HuH-7 (cell line): ENCODE measurements at regions not wholly inside any gene's neighbourhood (a gene's known extent, or its start where the extent isn't known, plus 50 kb on each side); places are given as distances from the start of the nearest gene placed in this dataset.

Experiments
- DNase-seq: peaks from one replicate; pipeline ENCODE4 v3.0.0; 2011; ENCODE audit warnings: low spot score

DNA sequence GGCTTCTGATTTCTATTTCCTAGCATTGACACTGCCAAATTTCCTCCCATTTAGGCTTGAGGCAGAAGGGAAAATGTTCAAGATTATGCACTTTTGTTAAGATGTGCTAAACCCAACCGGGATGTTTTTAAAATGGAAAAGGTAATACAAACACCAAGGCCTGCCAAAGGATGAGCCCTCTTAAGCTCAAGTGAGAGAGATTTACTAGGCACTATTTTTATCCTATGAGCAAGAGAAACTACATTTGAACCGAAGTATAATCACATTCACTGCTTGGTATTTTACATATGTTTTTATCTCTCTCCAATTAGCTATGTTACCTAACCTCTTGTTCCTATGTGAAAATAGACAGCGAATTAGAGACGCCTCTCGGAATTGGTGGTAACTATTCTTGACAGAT is 295.8 kb downstream of the GABRB3 start:
- DNase-seq: no peak

DNA sequence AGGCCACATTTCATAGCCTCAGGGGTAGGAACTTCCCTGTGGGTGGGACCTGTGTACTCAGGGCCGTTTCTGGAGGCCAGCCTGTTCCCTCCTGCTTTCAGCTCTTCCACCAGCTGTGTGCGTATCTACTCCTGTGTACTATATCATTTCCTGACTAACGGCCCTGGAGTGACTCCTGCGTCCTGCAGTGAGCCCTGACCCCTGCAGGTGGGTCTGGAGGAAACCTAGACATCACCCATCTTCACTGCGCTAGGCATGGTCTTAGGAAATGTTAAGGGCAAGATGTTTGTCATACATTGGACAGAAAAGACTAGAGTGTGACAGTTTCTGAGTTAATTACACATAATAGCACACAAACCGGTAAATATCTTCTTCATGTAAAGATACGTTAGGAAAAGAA is 297.3 kb downstream of the GABRB3 start:
- DNase-seq: no peak

DNA sequence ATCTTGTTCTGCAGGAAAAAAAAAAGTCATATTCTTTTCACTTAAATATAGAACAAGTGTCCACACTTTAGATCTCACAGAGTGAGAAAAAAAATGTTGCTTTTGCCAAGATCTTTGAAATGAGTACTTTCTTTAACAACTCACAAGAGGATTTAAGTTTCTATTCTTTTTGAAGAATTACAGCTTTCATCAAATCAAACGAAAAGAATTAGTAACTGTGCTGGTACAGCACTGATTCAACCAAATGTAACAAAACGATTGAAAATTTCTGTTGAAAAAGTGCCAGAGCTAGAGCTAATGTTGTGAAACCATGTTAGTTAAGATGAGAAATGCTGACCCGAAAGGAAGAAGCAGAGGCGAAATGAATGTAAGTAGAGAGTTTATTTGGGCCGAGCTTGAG is 300.2 kb downstream of the GABRB3 start:
- no peak for DNase-seq

DNA sequence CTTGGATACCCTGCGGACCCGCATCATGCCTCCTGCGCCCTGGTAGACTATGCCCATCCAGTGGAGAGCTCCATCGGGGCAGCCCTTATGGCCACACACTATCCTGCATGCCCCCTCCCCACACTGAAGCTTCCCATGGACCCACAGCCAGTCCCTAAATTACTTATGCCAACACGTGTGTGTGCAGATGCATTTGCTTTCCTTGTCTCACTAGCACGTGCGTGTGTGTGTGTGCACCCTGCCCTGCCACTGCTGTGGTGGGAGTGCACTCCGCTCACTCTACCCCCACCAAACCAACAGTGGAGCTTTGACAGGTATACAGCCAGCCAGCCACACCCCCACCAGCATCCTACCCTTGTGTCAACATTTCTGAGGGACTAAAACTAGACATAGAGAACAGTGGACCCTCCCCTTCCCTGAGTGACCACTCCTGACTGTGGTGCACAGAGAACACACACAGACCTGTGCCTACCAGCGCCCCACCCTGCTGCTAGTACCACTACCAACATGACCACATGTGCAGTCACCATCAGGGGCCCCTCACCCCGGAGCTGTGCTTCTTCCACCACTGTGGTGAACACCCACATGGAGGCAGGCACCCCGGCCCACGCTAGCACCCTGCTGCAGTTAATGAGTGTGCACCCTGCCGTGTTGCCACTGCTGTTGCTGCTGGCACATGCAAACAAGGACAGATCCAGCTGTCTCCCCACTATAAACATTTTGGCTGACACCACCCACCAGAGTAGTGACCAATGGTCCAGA is 310.8 kb downstream of the GABRB3 start:
- no peak for DNase-seq

DNA sequence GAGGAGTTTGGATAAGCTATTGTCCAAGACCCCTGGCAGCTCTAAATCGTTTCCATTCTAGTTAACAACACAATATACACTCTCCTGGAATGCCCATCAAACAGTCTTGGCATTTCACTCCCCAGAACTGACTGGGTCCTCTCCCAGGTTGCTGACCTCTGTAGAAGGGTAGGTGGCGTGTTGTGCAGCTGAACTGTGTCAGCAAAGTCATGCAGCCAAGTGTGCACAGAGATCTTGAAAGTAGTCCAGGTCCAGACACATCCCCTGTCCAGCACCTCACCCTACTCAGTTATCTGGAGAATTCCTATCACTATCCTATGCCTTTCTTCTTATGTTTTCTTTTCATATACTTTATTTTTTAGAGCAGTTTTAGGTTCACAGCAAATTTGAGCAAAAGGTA is 312.7 kb downstream of the GABRB3 start:
- DNase-seq: no peak

DNA sequence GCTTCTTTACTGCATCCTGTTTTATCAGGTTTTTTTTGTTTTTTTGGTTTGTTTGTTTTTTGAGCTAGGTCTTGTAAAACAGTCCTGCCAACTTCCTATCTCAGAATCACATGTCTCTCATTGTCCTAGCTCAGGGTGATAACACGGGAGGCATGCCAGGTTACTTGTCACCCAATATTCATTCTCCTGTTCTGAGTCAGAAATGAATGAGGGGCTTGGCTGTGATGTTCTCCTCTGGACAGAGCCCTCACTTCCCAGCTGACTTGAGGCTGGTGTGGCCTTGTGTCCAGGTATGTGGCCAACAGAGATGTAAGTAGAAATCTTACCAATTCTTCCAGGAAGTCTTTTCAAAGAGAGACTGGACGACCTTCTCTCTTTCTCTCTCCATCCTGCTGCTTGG is 317.0 kb downstream of the GABRB3 start:
- no peak for DNase-seq

DNA sequence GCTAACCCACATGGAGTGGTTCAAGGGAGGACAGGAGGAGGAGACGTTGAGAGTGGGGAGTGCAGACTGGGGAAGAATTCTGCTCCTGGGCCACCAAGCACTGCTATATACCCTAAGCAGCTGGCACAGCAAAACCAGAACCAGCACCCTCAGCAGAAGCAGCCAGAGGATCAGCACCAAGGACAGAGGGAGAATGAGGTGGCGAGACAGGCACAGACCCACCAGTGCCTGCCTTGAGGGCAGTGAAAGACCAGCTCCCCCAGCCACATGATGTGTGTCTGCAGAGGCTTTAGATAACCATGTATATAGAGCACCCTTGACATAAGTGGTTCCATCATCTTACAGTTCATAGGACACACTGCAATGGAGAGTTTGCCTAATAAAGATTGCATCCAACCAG is 319.0 kb downstream of the GABRB3 start:
- no peak for DNase-seq

DNA sequence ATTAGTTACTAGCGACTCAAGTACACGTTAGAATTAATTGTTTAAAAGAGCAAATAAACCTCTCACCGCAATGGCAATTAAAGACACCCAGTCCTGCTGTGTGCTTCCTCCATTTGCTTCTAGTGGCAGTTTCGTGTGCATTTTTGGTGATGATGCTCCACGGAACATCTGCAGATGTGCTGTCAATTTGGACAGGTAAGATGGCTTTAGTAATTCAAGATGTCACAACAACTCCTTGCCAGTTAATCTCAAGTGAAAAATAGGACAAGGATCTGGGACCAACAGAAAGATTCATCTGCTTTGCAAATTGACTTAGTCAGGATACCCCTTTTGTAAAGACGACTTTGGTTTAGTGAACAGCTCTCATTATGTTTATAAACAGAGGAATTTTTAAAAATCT is 320.9 kb downstream of the GABRB3 start:
- no peak for DNase-seq

DNA sequence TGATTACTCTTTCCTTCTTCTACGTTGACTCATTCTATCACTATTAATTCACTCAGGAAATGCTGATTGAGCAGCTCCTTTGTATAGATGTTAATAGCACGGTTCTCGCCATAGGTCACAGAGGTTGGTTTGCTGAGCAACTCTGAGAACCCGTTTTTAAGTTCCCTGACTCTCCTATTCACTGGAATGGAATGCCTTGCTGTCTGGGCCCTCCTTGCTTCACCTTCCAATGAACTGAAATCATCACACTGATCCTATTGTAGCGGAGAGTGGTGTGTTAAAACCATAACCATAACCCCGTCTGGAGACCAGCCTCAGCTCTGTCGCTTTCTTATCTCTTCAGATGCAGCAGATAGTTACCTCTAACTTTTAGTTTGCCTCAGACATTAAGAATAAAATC is 323.6 kb downstream of the GABRB3 start:
- DNase-seq: no peak

DNA sequence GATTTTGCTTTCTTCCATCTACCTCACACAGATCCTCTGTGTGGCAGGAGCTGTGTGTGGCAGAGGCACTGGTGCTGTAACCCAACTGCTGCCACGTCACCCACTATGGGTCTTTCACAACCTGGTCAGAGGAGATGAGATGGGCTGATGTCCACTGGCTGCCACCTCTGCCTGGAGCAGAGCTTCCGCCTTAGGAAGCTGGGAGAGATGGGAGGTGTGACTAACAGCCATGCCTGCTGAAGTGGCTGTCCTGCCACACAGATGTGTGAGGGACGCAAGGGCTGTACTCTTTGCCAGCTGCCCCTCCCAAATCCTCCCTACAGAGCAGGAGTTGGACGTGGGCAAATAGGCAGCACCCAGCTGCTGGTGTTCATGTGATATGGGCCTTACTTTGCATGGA is 329.5 kb downstream of the GABRB3 start:
- no peak for DNase-seq

DNA sequence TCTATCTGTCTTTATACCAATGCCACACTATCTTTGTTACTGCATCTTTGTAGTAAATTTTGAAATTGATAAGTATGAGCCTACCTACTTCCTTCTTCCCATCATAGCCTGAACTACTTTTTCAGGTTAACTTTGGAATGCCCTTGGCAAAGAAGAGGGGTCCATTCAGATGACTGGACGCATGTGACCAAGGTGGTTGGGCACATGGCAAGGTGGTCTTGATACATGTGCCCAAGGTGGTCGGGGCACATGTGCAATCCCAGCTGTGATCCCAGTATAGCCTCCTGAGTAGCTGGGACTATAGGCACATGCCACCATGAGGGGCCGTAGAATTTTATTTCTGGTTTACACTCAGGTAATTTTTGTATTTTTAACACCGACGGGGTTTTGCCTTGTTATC is 330.2 kb downstream of the GABRB3 start:
- DNase-seq: no peak

DNA sequence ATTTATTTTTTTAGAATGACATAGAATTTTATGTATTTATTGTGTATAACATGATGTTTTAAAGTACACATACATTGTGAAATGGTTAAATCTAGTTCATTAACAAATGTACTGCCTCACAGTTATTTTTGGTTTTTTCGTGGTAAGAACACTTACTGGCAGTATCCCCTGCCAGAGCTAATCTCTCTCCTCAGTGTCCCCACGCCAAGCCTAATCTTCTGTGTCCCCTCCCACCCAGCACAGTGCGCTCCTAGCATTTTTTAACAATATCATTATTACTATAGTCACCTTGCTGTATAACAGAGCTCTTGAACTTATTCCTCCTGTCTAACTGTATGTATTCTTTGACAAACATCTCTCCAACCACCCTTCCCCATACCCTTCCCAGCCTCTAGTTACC is 333.2 kb downstream of the GABRB3 start:
- no peak for DNase-seq

DNA sequence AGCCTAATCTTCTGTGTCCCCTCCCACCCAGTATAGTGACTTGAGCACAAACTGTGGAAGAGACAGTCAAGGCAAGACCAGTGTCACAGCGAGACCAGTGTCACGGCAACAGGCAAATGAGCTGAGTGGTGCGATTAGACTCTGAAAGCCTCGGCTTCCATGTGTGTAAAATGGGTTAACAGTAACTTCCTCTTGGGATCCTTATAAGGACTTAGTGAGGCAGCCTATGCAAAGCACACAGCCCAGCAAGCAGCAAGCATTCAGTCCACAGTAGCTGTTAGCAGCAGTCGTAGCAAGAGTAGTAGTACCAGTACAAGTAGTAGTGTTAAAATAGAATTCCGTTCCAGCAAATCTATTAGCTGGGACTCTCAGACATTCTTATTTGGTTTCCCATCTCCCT is 334.1 kb downstream of the GABRB3 start:
- DNase-seq: no peak

DNA sequence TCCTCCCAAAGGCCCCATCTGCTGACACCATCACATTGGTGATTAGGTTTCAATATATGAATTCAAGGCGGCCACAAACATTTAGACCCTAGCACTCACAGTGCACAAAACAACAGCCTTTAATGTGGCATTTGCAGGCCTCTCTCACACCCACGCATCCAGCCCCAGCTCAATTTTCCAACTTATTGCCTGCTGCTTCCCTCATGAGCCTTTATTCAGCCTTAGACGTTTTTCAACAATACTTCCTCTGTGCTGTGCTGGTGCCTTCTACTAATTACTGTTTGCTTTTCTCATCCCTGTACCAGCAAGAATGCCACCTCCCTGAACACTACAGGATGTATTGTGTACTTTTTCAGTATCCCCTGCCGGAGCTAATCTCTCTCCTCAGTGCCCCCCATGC is 334.6 kb downstream of the GABRB3 start:
- DNase-seq: no peak

DNA sequence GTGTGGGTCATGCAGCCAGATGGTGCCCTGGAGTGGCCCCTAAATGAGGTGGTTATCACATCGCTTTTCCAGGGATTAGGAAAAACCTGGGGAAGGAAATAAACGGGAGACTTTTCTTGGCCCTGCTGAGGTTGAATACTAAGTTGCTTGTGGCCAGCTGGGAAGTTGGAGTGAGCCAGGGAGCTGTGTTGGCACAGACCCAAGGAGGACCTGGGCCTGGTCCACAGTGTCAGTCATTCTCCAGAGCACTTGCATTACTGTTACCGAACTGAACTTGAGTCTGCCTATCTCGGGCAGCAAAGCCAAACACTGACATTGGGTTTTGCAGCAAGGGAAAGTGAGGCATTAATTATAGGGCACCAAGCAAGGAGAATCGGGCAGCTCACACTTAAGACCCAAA is 339.0 kb downstream of the GABRB3 start:
- no peak for DNase-seq

DNA sequence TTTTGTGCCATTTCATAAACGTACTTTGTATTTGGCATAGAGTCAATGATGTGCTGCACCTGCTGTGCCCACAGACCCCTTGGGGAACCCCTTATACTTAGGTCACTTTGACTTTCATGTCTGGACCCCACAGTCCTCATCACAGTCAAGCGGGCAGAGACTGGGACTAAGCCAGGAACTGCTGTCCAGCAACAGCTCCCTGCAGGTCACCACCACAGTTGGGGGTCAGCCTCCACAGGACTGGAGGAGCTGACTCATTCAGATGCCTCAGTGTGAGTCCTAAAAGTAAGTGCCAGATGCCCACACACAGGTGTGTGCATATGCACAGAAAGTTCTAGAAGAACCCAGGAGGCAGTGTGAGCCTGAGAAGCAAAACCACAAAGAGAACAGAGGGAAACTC is 339.8 kb downstream of the GABRB3 start:
- DNase-seq: no peak

DNA sequence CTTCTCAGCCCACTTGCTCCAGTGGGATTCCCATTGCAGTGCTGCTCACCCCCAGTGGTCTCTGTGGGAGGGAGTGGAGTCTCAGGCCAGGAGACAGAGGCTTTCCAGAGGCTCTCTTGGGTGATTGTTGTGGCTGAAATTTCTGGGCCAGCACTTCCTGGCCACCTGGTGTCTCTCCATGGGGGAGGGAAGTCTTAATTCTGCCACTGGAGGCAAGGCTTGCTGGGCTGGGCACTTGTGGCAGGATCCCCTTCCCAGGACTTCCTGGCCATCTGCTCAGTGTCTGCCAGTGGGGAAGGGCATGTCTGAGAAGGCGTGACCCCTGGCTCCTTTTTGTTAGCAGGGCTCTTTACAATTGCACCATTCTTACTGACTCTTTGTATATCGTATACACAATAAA is 351.8 kb downstream of the GABRB3 start:
- no peak for DNase-seq

DNA sequence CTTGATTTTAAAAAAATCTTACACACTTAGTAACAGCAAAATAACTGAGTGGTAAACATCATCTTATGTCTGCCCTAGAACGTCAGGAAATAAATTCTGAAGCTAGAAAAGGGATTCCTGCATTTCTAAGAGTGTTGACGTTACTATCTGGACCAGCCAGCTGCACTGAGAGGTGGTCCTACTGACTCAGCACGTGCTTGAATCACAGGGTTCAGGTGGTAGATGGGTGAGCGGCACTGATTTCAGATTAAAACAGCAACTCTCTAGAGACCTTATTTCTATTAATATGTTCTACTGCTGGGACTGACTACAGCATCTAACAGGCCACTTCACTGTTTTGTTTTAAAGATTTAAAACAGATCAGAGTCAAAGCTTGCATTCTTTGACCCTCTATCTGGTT is 377.2 kb downstream of the GABRB3 start:
- no peak for DNase-seq

DNA sequence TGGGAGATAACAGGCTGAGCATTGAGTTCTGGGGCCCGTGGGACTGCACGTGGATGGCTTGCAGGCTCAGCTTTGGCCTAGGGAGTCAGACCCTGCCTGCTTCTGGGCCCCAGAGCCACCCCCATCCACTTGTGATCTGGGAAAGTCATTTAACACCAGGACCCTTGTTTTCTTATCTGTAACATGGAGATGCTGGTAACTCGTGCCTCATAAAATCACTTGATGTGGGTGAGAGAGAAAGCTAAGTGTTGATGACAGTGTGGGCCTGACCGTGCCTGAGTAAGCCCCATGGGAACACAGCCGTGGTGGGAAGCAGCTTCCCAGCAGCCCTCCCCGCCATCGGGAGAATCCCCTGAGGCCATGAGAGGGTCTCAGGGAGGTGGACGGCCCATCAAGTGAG is 378.1 kb downstream of the GABRB3 start:
- DNase-seq: no peak

DNA sequence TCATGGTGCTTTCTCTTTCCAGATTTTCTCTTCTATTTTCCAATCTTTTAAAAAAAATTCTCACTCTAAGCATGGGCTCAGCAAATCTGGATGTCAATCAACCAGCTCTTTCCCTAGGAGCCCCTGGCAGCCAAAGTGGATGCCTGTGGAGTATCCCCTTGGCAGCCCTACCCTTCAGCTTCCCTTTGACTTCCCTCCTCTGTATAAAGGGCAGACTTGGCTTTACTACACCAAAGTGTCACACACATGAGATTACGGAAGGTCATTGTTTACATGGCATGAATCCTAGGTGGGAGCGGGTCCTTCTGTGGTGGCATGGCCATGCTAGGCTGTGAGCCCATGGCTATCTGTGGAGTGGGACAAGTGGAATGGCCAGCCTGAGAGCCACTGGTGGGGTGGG is 379.9 kb downstream of the GABRB3 start:
- no peak for DNase-seq

DNA sequence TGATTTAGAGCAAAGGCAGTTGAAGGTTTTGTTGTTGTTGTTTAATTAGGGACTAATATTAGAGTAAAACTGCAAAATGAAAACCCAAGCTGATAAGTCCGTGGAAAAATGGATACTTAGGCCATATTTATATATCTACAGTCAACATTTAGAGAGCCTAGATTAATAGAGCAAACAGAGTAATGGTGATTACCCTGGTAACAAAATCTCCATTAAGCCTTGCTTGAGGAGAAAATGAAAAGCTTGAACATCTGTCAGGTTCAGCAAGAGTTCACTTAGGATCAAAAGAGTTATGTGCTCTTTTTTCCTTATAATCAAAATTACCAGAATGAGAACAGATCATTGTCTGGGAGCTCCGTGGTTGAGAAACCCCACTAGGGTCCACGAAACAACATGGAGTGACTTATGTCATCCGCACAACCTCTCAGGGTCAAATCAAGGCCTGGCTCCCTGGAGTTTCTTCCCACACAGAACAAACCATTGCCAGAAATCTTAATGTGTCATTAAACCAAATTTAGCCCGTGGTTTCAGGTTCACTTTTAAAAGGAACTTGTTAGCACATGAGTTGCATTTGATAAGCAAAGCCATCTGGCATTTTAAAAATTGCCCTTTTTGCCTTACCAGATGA is 381.2 kb downstream of the GABRB3 start:
- no peak for DNase-seq

DNA sequence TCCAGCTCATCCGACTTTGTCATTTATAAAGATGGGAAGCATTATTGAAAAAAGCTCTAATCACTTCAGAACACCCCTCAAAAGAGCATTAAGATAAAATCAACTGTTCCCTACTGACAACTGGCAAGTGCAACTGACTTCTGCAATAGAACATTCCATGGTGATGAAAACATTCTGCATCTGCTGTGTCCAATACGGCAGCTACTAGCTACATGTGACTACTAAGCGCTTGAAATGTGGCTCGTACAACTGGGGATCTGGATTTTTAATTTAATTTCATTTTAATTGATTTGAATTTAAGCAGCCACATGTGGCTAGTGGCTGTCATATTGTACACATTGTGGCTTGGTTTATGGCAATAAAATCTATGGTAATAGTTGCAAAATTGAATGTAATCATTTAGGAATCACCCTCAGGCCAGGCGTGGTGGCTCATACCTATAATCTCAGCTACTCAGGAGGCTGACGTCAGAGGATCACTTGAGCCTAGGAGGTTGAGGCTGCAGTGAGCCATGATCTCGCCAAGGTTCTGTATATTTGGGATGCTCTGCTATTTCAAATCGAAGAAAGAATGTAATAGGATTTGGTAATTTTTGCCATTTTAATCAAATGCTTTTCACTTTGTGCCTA is 390.3 kb downstream of the GABRB3 start:
- no peak for DNase-seq

DNA sequence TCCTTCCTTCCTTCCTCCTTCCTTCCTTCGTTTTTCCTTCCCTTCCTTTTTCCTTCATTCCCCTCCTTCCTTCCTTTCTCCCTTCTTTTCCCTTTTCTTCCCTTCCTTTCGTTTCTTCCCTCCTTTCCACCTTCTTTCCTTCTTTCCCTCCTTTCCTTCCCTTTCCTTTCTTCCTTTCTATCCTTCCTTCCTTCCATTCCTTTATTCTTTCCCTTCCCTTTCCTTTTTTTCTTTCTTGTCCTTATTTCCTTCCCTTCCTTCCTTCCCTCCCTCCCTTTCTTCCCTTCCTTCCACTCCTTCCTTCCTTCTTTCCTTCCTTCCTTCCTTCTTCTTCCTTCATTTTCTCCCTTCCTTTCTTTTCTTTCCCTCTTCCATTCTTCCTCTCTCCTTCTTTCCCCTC is 394.6 kb downstream of the GABRB3 start:
- DNase-seq: no peak

DNA sequence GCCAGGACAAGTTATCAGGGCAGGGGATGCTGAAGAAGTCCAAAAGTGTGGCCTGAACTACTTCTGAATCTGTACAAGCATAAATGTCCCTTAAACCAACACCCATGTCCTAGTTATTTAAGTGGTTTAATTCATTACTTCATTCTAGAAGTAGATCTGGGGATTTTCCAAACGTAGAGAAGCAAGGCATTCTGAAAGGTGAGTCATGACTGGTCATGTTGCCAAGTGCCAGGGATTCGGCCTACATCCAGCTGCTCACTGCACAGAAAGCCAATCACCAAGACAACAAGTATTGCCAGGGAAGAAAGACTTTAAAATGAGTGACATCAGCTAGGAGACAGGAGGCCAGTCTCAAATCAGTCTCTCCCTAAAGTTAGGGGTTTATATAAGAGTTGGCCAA is 396.6 kb downstream of the GABRB3 start:
- no peak for DNase-seq
